HG03354 (cell line): ENCODE measurements at regions not wholly inside any gene's neighbourhood (a gene's known extent, or its start where the extent isn't known, plus 50 kb on each side); places are given as distances from the start of the nearest gene placed in this dataset.
"Not testable (repeated sequence)": the region's sequence is repeated elsewhere in the genome, so short reads cannot be mapped to it uniquely, and the experiment has no call there.

ENCODE experiments used
- ATAC-seq: cut with Tn5 transposase; IDR thresholded peaks from one replicate; pipeline ENCODE4 v1.9.1; 2021; ENCODE audit warnings: mild to moderate bottlenecking; ENCODE audit not compliant: unreplicated experiment, poor library complexity, severe bottlenecking

DNA sequence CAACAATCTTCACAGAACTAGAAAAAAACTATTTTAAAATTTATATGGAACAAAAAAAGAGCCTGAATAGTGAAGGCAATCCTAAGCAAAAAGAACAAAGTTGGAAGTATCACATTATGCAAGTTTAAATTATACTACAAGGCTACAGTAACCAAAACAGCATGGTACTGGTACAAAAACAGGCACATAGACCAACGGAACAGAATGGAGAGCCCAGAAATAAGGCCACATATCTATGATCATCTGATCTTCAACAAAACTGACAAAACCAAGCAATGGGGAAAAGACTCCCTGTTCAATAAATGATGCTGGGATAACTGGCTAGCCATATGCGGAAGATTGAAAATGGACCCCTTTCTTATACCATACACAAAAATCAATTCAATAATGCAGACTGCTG lies 74.4 kb upstream of the RTN4 start:
- not testable (repeated sequence) for ATAC-seq

DNA sequence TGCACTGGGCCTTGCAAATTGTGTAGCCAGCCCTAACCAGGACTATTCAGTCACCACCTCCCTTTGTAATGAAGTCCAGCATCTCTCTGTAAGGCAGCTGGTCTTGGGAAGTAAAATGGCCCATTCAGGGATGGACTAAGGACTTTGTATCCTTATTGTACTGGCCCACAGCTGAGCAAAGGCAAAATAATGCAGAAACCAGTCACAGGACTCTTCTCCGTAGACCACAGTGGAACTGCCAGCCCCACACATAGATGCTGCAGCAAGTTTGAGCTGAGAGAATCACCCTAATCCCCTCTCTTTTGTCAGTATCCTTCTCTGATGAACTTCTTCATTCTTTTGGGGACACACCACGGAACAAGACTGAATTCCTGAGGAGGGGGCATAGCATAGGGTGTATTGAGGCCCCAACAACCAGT lies 73.6 kb upstream of the RTN4 start:
- no peak for ATAC-seq

DNA sequence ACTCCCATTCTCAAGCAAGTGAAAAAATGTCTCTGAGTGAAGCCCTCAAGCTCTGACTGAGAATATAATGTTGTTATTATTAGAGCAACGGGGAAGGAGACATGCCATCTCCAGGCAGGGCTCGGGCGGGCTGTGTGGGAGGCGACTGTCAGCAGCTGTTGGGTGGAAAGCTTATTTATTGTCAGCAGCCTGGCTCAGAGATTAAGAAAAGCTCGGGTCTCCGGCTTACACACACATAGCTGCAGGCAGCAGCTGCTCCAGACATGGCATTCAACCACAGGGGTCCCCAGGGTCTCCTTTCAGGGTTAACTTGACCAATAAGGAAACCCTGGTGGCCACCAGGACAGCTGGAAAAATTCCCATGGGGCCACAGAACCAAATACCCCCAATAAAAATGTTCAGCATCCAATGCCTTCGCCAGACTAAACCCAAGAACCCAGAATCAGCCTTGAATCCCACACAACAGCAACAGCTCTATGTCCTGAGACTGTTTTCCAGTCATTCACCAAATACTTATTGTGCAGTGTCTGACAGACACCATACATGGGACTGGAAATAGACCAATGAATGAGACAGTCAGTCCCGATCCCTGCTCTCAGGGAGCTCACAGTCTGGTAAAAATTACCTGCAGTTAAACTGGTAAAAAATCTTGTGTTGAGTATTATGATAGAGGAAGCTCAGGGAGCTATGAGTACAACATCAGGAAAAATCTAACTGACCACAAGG lies 70.5 kb upstream of the RTN4 start:
- peak; percentile 59 for ATAC-seq

DNA sequence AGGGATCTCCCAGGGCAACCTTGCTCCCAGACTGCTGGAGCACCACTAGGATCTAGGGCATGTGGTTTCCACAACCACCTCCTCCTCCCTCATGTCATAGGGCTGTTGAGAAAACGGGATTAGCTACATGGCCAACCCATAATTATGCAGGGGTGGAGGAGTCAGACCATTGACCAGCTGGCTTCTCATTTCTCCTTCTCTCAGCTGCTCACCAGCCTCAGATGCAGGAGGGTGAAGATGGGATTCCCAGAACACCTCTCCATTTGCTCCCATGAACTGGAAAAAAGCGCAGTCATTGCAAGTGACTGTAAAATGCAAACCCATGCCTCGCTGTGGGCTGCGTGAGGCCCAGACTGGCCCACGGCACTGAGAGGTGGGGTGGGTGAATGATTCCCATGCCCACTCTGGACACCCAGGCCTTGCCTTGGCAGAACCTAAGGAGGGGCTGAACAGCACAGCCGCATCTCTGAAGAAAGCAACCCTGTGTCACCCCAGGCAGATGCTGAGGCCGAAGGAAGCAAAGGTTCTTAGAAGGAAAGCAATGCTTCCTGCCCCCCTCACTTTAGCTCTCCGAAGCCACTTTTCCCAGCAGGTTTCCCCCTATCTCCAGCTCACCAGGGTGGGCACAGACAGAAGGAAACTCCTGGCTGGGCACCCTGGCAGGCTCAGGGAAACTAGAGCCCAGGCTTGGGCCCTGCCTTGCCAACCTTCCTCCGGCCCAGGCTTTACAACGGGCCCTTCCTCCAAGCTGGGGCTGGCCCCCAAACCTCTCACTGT lies 69.6 kb upstream of the RTN4 start:
- no peak for ATAC-seq

DNA sequence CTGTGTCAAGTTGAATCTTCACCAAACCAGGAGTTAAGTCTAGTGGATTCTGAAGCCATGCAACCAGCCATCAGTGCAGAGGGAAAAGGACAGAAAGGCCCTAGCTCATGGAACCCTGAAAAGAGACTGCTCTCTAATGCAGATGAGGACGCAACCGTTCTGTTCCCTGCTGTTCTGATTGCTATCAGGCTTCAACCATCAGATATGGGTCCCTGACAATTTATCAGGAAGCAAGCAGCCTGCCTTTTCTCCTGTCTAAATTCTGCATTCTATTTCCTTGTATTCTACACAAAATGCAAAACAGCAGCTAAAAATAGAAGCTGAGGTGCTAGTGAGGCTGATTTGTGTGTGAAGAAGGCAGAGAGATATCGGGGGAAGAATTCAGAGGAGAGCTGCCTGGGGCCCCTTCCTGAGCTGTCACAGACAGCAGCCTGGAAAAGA lies 68.4 kb upstream of the RTN4 start:
- no peak for ATAC-seq

DNA sequence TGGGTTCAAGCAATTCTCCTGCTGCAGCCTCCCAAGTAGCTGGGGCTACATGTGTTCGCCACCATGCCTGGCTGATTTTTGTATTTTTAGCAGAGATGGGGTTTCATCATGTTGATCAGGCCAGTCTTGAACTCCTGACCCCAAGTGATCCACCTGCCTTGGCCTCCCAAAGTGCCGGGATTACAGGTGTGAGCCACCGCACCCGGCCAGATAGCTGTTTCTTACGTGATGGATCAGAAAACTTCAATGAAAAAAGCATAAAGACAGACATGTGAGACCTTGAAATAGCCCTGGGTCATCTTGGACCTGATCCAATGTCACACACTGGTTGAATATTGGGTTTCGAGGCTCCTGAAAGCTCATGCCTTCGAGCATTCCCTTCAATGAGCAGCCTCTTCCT lies 66.7 kb upstream of the RTN4 start:
- ATAC-seq = no peak

DNA sequence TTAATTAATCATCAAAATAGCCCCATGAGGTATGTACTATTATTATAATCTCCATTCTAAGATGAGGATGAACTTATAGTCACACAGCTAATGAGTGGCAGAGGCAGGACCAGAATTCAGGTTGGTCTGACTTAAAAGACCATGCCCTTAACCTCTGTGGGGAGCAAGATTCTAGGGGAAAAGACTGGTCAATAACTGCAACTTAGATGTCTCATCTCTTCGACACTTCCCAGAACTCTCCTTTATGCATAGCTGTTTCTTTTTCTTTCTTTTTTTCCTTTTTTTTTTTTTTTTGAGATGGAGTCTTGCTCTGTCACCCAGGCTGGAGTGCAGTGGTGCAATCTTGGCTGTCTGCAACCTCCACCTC lies 66.3 kb upstream of the RTN4 start:
- ATAC-seq = no peak

DNA sequence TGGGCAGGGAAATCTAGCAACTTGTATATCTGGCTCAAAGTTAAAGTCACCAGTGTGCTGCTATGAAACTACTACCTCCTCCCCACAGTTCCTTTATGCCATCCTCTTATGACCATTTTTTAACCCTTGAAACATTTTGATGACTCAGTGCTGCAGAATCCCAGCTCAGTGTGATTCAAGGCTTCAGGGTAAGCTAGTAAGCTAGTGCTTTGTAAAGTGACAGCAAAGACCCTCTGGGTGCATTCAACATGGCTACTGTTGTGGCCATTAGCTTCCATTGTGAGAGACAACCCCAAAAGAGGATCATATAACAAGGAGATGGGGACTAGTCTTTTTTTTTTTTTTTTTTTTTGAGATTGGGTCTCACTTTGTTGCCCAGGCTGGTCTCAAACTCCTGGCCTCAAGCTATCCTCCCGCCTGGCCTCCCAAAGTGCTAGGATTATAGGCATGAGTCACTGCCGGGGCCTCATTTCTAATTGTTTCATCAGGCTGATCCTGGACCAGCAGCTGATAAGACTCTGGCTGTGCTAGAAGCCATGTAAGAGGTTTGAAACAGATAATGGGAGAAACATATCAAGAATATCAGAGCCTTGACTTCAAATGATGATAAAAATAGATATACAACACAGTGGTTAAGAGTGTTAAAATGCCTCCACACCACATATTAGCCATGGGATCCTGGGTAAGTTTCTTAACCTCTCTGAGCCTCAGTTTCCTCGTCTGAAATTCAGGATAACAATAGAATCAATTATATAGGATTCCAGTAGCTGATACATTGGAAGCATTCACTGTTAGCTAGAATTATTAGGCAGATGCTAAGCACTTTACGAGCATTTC lies 65.7 kb upstream of the RTN4 start:
- ATAC-seq = no peak

DNA sequence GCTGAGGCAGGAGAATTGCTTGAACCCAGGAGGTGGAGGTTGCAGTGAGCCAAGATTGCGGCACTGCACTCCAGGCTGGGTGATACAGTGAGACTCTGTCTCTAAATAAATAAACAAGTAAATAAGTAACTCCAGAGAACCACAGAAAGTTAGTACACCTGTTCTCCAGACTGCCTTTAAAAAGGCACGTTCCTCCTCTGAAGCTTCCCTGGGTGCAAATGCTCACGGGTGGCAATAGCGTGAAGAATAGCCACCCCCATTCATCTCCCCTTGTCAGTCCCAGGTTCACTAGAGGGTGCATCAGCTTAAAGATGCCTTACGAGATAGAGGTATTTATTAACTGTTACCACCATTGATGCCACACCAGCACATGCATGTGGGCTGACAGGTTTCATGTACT lies 64.3 kb upstream of the RTN4 start:
- ATAC-seq = peak; percentile 71

DNA sequence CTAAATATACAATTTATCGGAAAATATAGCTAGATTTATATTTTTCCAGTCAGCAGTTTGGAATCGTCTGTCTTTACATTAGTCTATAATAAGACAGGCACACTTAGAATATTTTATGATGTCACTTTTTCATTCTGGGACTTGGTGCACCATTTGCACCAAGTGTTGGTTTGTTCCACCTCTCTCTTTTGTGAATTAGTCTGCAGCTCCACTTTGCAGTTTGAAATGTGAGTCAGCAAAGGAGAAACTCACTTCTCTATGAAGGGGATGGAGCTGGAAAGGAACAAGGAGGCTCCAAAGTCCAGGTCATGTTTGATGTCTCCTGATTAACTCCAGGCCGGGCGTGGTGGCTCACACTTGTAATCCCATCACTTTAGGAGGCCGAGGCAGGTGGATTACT lies 63.8 kb upstream of the RTN4 start:
- no peak for ATAC-seq

DNA sequence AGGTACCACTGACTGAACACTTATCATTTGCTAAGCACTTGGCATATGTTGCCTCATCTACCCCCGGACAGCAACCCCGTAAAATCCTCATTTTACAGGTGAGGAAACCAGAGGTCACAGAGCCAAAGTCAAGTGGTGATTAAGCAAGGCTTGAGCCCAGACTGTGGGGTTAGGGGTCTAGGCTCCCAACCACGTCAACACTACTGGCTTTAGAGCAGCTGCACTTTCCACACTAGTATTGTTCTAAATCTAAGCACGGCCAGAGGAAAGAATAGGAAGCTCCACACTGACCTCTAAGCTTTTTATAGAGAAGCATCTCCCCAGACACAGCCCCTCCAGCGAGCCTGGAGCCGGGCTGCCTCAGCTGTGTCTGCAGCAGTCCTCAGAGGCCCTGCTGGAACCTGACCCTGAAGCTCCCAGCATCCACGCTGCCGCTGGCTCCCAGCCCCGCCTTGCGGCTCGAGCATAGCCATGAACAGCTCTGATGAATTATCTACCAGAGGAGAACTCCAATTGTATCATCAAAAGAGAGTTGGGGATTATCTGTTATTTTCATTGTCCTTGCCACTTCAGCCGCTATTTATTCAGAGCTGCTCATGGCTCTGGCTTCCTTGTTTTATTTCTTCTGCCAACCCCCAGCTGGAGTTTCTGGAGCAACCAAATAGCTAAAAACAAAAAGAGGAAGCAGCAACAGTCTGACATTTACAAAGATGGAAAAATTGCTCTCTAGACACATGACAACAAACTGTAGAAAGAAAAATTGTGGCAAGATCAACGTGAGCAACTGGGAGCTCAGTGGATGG lies 62.2 kb upstream of the RTN4 start:
- no peak for ATAC-seq

DNA sequence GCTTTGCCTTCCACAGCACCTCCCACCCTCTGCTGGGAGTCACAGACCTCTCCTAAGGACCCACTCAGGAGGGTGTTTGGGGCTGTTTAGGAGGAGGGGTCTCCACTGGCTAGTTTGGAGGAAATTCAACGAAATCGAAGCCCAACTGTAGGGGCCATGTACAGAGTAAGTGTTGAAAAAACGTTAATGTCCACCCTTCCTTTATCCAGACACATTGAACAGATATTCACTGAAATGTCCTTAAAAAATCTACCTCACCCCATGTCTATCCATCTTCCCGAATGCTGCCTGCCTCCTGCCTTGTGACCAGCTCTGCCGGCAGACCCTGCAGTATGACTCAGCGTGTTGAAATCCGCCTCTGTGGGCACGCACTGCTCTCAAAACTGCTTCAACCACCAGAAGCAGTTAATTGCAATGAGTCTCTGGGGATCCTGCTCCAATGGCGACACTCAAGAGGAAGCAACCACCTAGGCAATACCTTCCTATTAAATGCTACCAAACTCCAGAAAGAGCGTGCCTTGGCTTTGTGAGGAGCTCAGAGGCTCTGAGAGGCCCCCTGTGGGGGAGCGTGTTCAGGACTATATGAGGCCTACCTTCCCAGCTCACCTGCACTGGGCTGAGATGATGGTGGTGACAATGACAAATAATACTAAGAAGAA lies 61.4 kb upstream of the RTN4 start:
- ATAC-seq = no peak

DNA sequence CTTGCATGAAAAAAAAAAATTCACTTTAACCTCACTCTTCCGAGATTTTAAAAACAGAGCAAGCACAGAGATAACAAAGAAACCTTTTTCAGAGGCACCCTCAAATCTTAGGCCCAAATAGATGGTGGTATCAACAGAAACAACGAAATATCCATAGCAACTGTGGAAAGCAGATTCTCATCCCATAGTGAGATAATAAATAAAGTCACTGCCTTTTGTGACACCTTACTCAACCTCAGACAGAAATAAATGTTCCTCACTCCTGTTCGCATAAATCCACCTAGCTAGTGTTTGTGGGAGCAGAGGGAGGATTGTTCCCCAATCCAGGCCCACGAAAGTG lies 60.9 kb upstream of the RTN4 start:
- ATAC-seq = no peak

DNA sequence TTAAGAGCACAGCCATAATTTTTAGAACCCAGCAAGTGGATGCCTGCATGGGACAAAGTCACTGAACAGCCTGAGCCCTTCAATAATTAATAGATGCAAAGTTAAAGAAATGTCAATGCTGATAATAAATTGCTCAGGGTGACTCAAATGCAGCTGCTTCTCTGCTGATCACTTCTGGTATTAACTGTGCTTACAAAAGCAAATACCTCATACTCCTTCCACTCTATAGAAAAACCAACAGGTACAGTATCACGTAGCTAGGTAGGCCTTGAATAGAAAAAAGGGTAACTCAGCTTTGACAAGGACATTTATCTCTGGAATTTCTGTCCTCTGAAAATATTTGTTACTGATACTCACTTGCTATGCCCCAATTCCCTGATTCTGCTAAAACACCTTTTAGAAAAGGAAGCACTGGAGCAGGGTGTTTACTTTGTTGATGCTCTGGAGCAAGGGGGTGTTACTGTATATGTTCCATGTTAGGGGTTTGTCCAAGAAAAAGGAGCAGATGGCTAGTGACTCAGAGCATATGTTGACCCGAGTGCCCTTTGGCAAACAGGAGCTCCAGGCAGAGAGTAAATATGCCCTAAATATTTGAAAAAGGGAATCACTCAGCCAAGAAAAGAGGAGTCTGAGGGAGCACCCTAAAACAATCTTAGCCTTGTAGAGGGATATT lies 59.1 kb upstream of the RTN4 start:
- peak; percentile 47 for ATAC-seq

DNA sequence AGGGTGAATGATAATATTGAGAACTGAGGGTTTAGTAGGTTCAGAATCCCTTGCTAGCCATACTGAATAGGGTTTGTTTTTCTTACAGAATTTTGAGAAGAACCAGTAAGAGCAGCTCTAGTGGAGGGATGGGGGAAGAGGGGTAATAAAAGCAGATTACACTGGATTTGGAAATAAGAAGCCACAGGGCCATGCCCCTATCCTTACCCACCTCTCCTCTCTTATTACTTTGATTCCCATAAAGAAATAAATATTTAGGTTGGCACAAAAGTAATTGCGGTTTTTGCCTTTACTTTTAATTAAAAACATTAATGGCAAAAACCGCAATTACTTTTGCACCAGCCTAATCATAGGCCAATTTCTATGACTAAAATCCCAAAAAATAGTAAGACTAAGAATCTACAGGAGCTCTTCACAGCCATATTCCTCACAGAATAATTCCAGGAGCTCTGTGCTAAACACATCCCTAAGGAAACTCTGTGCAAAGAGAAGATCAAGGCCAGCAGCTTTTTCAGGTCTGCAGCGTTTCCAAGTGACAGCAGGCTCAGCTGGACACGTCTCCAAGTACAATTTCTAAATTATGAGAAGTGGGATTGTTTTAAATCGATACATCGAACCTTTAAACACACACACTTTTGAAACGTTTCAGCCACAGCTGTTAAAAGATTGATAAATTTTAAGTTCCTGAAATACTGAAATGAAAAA lies 58.4 kb upstream of the RTN4 start:
- ATAC-seq = no peak

DNA sequence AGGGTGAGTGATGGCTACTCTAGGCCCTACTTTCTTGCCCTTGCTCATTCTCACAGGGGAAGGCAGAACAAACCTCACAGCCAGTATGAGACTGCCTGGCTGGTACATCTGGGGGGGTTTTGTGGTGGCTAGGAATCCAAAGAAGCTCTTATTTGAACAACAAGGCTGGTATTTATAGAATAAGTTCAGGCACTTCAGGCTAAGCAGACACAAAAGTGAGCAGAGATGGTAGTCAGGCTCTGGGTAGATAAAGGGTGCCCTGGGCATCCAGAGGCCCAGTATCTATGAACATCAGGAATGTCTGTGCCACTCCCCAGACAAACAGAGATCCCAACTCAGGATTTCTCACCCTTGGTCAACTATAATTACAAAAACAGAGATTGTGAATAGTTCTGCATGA lies 57.2 kb upstream of the RTN4 start:
- no peak for ATAC-seq

DNA sequence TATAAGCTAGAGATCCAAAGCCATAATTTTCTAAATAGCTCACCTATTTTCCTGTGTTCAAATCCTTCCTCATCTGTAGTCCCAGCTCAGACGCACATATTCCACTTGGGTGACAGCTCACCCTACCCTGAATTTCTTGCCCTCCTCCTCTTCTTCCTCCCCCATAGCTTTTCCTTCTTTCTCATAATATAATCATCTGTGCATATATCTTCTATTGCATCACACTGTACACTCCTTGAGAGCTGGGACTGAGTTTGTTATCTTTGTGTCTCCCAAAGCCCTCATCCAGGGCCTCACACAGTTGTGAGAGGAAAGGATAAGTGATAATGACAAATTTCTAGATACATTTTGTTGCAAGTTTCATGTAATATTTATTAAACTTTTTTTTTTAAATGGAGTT lies 55.9 kb upstream of the RTN4 start:
- ATAC-seq = no peak

DNA sequence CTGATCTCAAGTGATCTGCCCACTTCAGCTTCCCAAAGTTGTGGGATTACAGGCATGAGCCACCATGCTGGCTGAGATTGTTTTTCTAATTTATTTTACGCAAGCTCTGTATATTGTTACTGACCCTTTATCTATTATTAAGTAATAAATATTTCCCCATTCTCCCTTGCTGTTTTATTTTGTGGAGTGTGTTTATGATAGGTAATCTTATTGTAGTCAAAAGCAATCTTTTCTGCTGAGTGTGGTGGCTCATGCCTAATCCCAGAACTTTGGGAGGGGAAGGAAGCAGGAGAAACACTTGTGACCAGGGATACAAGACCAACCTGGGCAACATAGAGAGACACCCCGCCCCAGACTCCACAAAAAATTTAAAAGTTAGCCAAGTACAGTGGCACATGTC lies 55.2 kb upstream of the RTN4 start:
- ATAC-seq = no peak
